Liver (tissue), 8 donors: ENCODE measurements at regions not wholly inside any gene's neighbourhood (a gene's known extent, or its start where the extent isn't known, plus 50 kb on each side); places are given as distances from the start of the nearest gene placed in this dataset.

ENCODE experiments used
- DNase-seq: peaks from one replicate; pipeline ENCODE4 v3.0.0-alpha.2; 2017; ENCODE audit warnings: low spot score
- H3K27ac ChIP-seq, 2 donors: one replicate each; pipeline ENCODE4 v1.7.0; 2013; ENCODE audit warnings: inconsistent platforms in 2 of 2, low read length in 2 of 2, control low read depth in 1 of 2, low read depth in 1 of 2, mild to moderate bottlenecking in 1 of 2
- H3K27me3 ChIP-seq, 4 donors: one replicate each; pipeline versions ENCODE4 v1.6.1 to v1.7.0; 2013; ENCODE audit warnings: low read length in 3 of 4, inconsistent platforms in 1 of 4, mild to moderate bottlenecking in 1 of 4, moderate library complexity in 1 of 4; ENCODE audit not compliant: control insufficient read depth in 4 of 4, insufficient read depth in 4 of 4
- H3K36me3 ChIP-seq, 4 donors: one replicate each; pipeline versions ENCODE4 v1.6.1 to v1.7.0; 2013; ENCODE audit warnings: low read length in 3 of 4, mild to moderate bottlenecking in 3 of 4, low read depth in 1 of 4, moderate library complexity in 1 of 4; ENCODE audit not compliant: control insufficient read depth in 4 of 4, insufficient read depth in 3 of 4
- H3K4me1 ChIP-seq, 4 donors: one replicate each; pipeline versions ENCODE4 v1.6.1 to v1.7.0; 2013; ENCODE audit warnings: low read length in 3 of 4, mild to moderate bottlenecking in 3 of 4, moderate library complexity in 1 of 4; ENCODE audit not compliant: control insufficient read depth in 4 of 4, insufficient read depth in 4 of 4
- H3K4me3 ChIP-seq, 3 donors: one replicate each; pipeline versions ENCODE4 v1.6.1 to v1.7.0; 2013; ENCODE audit warnings: low read length in 3 of 3, control low read depth in 1 of 3, low read depth in 1 of 3, mild to moderate bottlenecking in 1 of 3
- H3K9ac ChIP-seq, 2 donors: one replicate each; pipeline ENCODE4 v1.7.0; 2013; ENCODE audit warnings: low read length in 2 of 2, mild to moderate bottlenecking in 2 of 2, moderate library complexity in 2 of 2, control low read depth in 1 of 2, low read depth in 1 of 2
- H3K9me3 ChIP-seq, 4 donors: one replicate each; pipeline versions ENCODE4 v1.6.1 to v1.7.0; 2013; ENCODE audit warnings: low read length in 3 of 4; ENCODE audit not compliant: control insufficient read depth in 4 of 4
- EGR1 ChIP-seq, 2 donors: IDR thresholded peaks; 2 replicates each; pipeline ENCODE4 v1.6.1; 2016 to 2018; ENCODE audit warnings: antibody characterized with exemption in 2 of 2, low read depth in 2 of 2
- FOXA1 ChIP-seq: IDR thresholded peaks from 2 replicates; pipeline ENCODE4 v1.6.1; 2016; ENCODE audit warnings: antibody characterized with exemption
- FOXA2 ChIP-seq: IDR thresholded peaks from 2 replicates; pipeline ENCODE4 v1.6.1; 2016; ENCODE audit warnings: antibody characterized with exemption
- GABPA ChIP-seq, 2 donors: IDR thresholded peaks in 1 of 2; conservative IDR thresholded peaks in 1 of 2; 2 replicates each; pipeline ENCODE4 v1.6.1; 2016; ENCODE audit warnings: antibody characterized with exemption in 2 of 2, mild to moderate bottlenecking in 1 of 2, moderate library complexity in 1 of 2
- HNF4A ChIP-seq, 2 donors: conservative IDR thresholded peaks; 2 replicates each; pipeline ENCODE4 v1.6.1; 2016; ENCODE audit warnings: antibody characterized with exemption in 2 of 2, mild to moderate bottlenecking in 2 of 2
- HNF4G ChIP-seq: IDR thresholded peaks from 2 replicates; pipeline ENCODE4 v1.6.1; 2016; ENCODE audit warnings: antibody characterized with exemption
- JUND ChIP-seq, 2 donors: IDR thresholded peaks; 2 replicates each; pipeline ENCODE4 v1.6.1; 2016; ENCODE audit warnings: antibody characterized with exemption in 2 of 2
- NR2F2 ChIP-seq: IDR thresholded peaks from 2 replicates; pipeline ENCODE4 v1.6.1; 2016; ENCODE audit warnings: antibody characterized with exemption
- RAD21 ChIP-seq, 2 donors: IDR thresholded peaks; 2 replicates each; pipeline ENCODE4 v1.6.1; 2016; ENCODE audit warnings: antibody characterized with exemption in 2 of 2, mild to moderate bottlenecking in 2 of 2
- RXRA ChIP-seq, 2 donors: IDR thresholded peaks; 2 replicates each; pipeline ENCODE4 v1.6.1; 2017 to 2018; ENCODE audit warnings: antibody characterized with exemption in 2 of 2, mild to moderate bottlenecking in 1 of 2
- SP1 ChIP-seq: IDR thresholded peaks from 2 replicates; pipeline ENCODE4 v1.6.1; 2018; ENCODE audit warnings: antibody characterized with exemption, mild to moderate bottlenecking
- TAF1 ChIP-seq: conservative IDR thresholded peaks from 2 replicates; pipeline ENCODE4 v1.6.1; 2016; ENCODE audit warnings: antibody characterized with exemption, mild to moderate bottlenecking
- YY1 ChIP-seq: IDR thresholded peaks from 2 replicates; pipeline ENCODE4 v1.6.1; 2016; ENCODE audit warnings: antibody characterized with exemption, mild to moderate bottlenecking
- WGBS: extraction: QIAGEN DNeasy Blood & Tissue Kit; methylation state at CpG from one replicate; pipeline ENCODE4 v1.1.7; 2013; 5-methylcytosine and 5-hydroxymethylcytosine counted together
- TF ChIP-seq, protein P1 (sequence below): IDR thresholded peaks from 2 replicates; pipeline ENCODE4 v1.6.1; 2016; ENCODE audit warnings: antibody characterized with exemption
- TF ChIP-seq, protein P2 (sequence below): IDR thresholded peaks from 2 replicates; pipeline ENCODE4 v1.6.1; 2016; ENCODE audit warnings: antibody characterized with exemption
- TF ChIP-seq, protein P3 (sequence below): IDR thresholded peaks from 2 replicates; pipeline ENCODE4 v1.6.1; 2016; ENCODE audit warnings: antibody characterized with exemption, mild to moderate bottlenecking
- TF ChIP-seq, protein P4 (sequence below): fragments of 150-350 bp; IDR thresholded peaks from 2 replicates; pipeline ENCODE4 v1.5.1; 2017; ENCODE audit warnings: improper control_type of control experiment, low read depth, low read length; ENCODE audit not compliant: missing input control
- TF ChIP-seq, protein P5 (sequence below): IDR thresholded peaks from 2 replicates; pipeline ENCODE4 v1.6.1; 2016; ENCODE audit warnings: antibody characterized with exemption
- donor health status: healthy.
- donor health status: healthy.
- donor health status: healthy.
- donor health status: healthy.
- donor health status: healthy.

DNA sequence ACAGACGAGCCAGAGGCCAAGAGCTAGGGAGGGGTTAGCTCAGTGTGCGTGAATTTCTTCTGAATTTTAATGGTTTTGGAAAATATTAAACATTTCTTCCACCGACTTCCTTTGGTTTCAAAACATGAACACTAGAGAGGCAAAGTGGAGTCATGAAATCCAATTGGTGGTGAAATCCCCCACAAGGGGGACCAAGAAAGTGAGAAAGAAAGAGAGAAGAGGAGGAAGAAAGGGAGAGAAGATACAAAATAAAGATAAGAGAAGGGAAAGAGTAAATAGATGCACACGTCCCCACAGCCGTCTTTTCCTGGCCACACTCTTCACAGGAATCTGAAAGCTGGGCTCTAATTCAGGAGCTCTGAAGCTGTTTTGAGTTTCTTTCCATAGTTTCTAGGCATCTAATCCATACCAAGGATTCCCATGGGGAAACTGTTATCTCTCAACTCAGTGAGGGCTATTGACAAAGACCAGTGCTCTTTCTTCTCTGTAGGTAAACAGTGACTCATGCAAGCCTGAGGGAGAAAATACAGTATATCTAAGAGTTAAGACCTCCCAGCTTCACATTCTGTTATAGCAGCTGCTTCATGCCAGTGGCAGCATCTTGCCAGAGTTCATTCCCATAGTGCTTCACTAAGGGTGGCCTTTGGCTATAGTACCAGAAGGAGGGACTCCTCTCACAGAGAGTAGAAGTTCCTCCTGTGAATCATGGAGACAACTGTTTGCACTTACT is 115.8 kb upstream of the LIFR start:
- no peaks in the 10 kb centered on the region for H3K4me1 ChIP-seq
- H3K9me3 ChIP-seq = no peaks in the 10 kb centered on the region
- 61% methylated on average over 5 of the region's 5 CpGs for WGBS
- no peak for TF ChIP-seq RAD21 (IDR thresholded peaks at IDR 0.05)
- no peak for TF ChIP-seq YY1
- no peak for TF ChIP-seq GABPA (IDR thresholded peaks at IDR 0.05 in 1 of 2, conservative IDR thresholded peaks at IDR 0.05 in 1 of 2)
- TF ChIP-seq HNF4A (conservative IDR thresholded peaks at IDR 0.05) = no peak
- TF ChIP-seq, protein P1, sequence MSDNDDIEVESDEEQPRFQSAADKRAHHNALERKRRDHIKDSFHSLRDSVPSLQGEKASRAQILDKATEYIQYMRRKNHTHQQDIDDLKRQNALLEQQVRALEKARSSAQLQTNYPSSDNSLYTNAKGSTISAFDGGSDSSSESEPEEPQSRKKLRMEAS = no peak
- TF ChIP-seq JUND (IDR thresholded peaks at IDR 0.05) = no peak
- TF ChIP-seq HNF4G = no peak
- TF ChIP-seq NR2F2 = no peak
- TF ChIP-seq, protein P2, sequence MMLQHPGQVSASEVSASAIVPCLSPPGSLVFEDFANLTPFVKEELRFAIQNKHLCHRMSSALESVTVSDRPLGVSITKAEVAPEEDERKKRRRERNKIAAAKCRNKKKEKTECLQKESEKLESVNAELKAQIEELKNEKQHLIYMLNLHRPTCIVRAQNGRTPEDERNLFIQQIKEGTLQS = no peak
- TF ChIP-seq, protein P3, sequence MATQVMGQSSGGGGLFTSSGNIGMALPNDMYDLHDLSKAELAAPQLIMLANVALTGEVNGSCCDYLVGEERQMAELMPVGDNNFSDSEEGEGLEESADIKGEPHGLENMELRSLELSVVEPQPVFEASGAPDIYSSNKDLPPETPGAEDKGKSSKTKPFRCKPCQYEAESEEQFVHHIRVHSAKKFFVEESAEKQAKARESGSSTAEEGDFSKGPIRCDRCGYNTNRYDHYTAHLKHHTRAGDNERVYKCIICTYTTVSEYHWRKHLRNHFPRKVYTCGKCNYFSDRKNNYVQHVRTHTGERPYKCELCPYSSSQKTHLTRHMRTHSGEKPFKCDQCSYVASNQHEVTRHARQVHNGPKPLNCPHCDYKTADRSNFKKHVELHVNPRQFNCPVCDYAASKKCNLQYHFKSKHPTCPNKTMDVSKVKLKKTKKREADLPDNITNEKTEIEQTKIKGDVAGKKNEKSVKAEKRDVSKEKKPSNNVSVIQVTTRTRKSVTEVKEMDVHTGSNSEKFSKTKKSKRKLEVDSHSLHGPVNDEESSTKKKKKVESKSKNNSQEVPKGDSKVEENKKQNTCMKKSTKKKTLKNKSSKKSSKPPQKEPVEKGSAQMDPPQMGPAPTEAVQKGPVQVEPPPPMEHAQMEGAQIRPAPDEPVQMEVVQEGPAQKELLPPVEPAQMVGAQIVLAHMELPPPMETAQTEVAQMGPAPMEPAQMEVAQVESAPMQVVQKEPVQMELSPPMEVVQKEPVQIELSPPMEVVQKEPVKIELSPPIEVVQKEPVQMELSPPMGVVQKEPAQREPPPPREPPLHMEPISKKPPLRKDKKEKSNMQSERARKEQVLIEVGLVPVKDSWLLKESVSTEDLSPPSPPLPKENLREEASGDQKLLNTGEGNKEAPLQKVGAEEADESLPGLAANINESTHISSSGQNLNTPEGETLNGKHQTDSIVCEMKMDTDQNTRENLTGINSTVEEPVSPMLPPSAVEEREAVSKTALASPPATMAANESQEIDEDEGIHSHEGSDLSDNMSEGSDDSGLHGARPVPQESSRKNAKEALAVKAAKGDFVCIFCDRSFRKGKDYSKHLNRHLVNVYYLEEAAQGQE = no peak
- no peak overlapping the region for H3K9ac ChIP-seq
- H3K27ac ChIP-seq = no peak overlapping the region
- no peak overlapping the region for H3K4me3 ChIP-seq
- H3K36me3 ChIP-seq = no peaks in the 10 kb centered on the region
- DNase-seq = no peak
- H3K27me3 ChIP-seq = peaks cover 0 to 27% (median 2%) of the 10 kb centered on the region in 4 donors

DNA sequence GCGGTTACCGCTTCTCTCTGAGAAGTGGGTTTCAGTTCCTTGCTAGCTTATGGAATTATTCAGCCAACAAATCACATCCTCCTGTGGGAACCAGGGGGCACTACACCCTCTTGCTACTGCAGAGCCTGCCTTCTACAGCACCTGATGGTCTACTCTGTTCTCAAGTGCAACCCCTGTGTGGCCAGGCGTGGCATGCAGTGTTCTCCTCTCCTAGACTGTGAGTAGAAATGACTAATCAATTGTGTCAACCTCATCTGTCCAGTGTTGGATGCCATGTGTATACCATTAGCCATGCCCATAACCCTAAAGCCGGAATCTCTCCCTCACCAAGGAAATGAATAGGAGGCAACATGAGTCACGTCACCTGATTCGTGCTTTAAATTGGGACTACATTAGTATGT is 117.2 kb upstream of the LIFR start:
- no peak for DNase-seq
- Histone ChIP-seq H3K27ac (no peak overlapping the region), H3K4me1 (no peaks in the 10 kb centered on the region), H3K4me3 (no peak overlapping the region), H3K9ac (no peak overlapping the region), H3K27me3 (peaks cover 0 to 23% (median 2%) of the 10 kb centered on the region in 4 donors), H3K36me3 (no peaks in the 10 kb centered on the region), H3K9me3 (no peaks in the 10 kb centered on the region)
- WGBS = 92% methylated on average over 6 of the region's 6 CpGs
- TF ChIP-seq HNF4G (no peak), FOXA1 (no peak), JUND (IDR thresholded peaks at IDR 0.05) (no peak)
- TF ChIP-seq, protein P1 = no peak

DNA sequence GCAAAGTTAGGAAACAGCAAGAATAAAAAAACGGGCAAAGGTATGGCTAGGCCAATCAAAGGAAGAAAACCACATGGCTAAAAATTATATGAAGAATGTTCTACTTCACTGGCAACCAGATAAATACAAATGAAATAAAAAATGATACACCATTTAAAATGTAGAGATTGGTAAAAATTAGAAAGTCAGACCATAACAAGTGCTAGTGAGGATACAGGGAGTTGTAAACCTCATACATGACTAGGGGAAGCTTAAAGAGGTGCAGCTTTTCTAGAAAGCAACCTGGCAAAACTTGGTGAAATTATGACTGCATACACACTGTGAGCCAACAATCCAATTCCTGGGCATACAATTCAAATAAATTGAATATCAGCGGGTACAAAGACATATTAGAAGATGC is 119.0 kb upstream of the LIFR start:
- no peak for DNase-seq
- H3K4me3 ChIP-seq = no peak overlapping the region
- no peak overlapping the region for H3K27ac ChIP-seq
- H3K9me3 ChIP-seq = no peaks in the 10 kb centered on the region
- TF ChIP-seq HNF4A (conservative IDR thresholded peaks at IDR 0.05) = no peak
- no peak for TF ChIP-seq JUND (IDR thresholded peaks at IDR 0.05)
- TF ChIP-seq GABPA (IDR thresholded peaks at IDR 0.05 in 1 of 2, conservative IDR thresholded peaks at IDR 0.05 in 1 of 2) = no peak
- TF ChIP-seq, protein P4, sequence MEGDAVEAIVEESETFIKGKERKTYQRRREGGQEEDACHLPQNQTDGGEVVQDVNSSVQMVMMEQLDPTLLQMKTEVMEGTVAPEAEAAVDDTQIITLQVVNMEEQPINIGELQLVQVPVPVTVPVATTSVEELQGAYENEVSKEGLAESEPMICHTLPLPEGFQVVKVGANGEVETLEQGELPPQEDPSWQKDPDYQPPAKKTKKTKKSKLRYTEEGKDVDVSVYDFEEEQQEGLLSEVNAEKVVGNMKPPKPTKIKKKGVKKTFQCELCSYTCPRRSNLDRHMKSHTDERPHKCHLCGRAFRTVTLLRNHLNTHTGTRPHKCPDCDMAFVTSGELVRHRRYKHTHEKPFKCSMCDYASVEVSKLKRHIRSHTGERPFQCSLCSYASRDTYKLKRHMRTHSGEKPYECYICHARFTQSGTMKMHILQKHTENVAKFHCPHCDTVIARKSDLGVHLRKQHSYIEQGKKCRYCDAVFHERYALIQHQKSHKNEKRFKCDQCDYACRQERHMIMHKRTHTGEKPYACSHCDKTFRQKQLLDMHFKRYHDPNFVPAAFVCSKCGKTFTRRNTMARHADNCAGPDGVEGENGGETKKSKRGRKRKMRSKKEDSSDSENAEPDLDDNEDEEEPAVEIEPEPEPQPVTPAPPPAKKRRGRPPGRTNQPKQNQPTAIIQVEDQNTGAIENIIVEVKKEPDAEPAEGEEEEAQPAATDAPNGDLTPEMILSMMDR = no peak
- TF ChIP-seq FOXA2 = no peak
- no peak for TF ChIP-seq RXRA (IDR thresholded peaks at IDR 0.05)
- TF ChIP-seq, protein P2 = no peak
- no peak for TF ChIP-seq FOXA1
- no peak for TF ChIP-seq SP1
- no peak for TF ChIP-seq HNF4G
- TF ChIP-seq, protein P5, sequence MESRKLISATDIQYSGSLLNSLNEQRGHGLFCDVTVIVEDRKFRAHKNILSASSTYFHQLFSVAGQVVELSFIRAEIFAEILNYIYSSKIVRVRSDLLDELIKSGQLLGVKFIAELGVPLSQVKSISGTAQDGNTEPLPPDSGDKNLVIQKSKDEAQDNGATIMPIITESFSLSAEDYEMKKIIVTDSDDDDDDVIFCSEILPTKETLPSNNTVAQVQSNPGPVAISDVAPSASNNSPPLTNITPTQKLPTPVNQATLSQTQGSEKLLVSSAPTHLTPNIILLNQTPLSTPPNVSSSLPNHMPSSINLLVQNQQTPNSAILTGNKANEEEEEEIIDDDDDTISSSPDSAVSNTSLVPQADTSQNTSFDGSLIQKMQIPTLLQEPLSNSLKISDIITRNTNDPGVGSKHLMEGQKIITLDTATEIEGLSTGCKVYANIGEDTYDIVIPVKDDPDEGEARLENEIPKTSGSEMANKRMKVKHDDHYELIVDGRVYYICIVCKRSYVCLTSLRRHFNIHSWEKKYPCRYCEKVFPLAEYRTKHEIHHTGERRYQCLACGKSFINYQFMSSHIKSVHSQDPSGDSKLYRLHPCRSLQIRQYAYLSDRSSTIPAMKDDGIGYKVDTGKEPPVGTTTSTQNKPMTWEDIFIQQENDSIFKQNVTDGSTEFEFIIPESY = no peak
- no peak for TF ChIP-seq TAF1
- no peak for TF ChIP-seq YY1
- no peak for TF ChIP-seq EGR1 (IDR thresholded peaks at IDR 0.05; ENCODE audit: low read depth in 2 of 2)
- no peak for TF ChIP-seq NR2F2
- TF ChIP-seq RAD21 (IDR thresholded peaks at IDR 0.05) = no peak
- H3K27me3 ChIP-seq = peaks cover 0 to 23% (median 2%) of the 10 kb centered on the region in 4 donors
- no peaks in the 10 kb centered on the region for H3K36me3 ChIP-seq
- H3K9ac ChIP-seq = no peak overlapping the region
- WGBS = 89% methylated on average over 2 of the region's 2 CpGs
- H3K4me1 ChIP-seq = no peaks in the 10 kb centered on the region
